ENCODE measurements at regions not wholly inside any gene's neighbourhood (a gene's known extent, or its start where the extent isn't known, plus 50 kb on each side); places are given as distances from the start of the nearest gene placed in this dataset.

DNA sequence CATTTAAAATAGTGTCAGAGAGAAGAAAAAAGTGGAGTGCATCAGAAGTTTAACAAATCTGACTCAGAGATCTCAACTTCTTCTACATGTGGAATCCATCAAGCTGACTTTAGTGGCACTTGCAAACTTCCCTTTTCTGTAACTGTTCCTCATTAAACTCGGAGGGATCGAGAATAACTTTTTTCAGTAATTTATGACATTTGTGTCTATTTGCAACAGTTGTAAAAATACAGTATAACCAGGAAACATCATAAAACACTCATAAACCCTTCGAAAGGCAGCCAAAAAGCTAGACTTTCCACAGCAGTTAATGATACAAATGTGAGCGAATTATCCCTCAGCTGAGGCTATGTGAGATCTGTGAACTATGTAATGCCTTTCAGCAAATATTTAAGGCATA, 1936.8 kb upstream of the SEL1L start:
- no peak overlapping the region for H3K4me2 ChIP-seq
- no peaks in the 10 kb centered on the region for H3K27me3 ChIP-seq (ENCODE audit: insufficient read depth, low read depth)
- H3K36me3 ChIP-seq (ENCODE audit: insufficient read depth): no peaks in the 10 kb centered on the region
- TF ChIP-seq CTCF (conservative IDR thresholded peaks at IDR 0.05; ENCODE audit: low read depth, low read length): no peak
- no peak overlapping the region for H3K9ac ChIP-seq
- no peak overlapping the region for H2AFZ ChIP-seq (ENCODE audit: low read depth)
- no peaks in the 10 kb centered on the region for H3K4me1 ChIP-seq (ENCODE audit: low read depth, poor library complexity, severe bottlenecking)
- H3K4me3 ChIP-seq (IDR thresholded peaks at IDR 0.05; ENCODE audit: insufficient read depth, low read depth, low read length): no peak overlapping the region
- H3K79me2 ChIP-seq (ENCODE audit: insufficient read depth, low read depth): no peaks in the 10 kb centered on the region
- no peaks in the 10 kb centered on the region for H4K20me1 ChIP-seq (ENCODE audit: insufficient read depth)
- H3K27ac ChIP-seq: no peak overlapping the region

DNA sequence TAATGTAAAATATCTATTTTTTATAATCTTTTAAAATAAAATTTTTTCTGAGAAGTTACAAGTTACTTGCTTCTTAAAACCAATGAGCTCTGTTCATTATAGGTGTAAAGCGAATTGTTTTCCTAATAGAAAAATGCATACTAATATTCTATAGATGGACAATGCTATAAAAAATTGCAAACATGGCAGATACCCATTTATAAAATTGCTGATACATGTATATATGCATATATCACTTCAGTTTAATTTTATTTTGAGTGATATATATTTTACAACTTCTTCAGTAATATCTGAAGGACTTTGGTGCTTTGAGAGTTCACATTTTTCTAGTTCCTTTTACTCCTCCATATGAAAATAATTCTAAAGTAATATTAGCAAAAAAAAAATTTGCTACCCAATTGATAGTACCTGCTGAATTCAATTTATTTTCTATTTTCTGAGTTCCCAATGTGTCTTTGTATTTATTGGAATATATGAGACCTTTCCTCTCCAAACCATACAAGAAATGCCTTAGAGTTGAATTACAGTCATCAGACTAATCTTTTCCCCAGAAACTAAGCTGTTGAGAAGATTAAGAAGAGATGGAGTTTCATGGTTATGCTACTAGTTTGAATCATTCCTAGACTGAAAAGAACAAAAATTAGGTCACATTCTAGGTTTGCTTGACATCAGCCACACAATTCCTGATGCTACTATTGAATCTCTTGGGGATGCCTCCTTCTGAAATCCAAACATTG, 1937.5 kb upstream of the SEL1L start:
- H3K4me1 ChIP-seq (ENCODE audit: low read depth, poor library complexity, severe bottlenecking): no peaks in the 10 kb centered on the region
- no peak overlapping the region for H3K4me2 ChIP-seq
- no peak for TF ChIP-seq CTCF (conservative IDR thresholded peaks at IDR 0.05; ENCODE audit: low read depth, low read length)
- H3K36me3 ChIP-seq (ENCODE audit: insufficient read depth): no peaks in the 10 kb centered on the region
- H3K9ac ChIP-seq: no peak overlapping the region
- no peaks in the 10 kb centered on the region for H3K27me3 ChIP-seq (ENCODE audit: insufficient read depth, low read depth)
- H2AFZ ChIP-seq (ENCODE audit: low read depth): no peak overlapping the region
- no peaks in the 10 kb centered on the region for H3K79me2 ChIP-seq (ENCODE audit: insufficient read depth, low read depth)
- H3K27ac ChIP-seq: no peak overlapping the region
- no peaks in the 10 kb centered on the region for H4K20me1 ChIP-seq (ENCODE audit: insufficient read depth)
- no peak overlapping the region for H3K4me3 ChIP-seq (IDR thresholded peaks at IDR 0.05; ENCODE audit: insufficient read depth, low read depth, low read length)

DNA sequence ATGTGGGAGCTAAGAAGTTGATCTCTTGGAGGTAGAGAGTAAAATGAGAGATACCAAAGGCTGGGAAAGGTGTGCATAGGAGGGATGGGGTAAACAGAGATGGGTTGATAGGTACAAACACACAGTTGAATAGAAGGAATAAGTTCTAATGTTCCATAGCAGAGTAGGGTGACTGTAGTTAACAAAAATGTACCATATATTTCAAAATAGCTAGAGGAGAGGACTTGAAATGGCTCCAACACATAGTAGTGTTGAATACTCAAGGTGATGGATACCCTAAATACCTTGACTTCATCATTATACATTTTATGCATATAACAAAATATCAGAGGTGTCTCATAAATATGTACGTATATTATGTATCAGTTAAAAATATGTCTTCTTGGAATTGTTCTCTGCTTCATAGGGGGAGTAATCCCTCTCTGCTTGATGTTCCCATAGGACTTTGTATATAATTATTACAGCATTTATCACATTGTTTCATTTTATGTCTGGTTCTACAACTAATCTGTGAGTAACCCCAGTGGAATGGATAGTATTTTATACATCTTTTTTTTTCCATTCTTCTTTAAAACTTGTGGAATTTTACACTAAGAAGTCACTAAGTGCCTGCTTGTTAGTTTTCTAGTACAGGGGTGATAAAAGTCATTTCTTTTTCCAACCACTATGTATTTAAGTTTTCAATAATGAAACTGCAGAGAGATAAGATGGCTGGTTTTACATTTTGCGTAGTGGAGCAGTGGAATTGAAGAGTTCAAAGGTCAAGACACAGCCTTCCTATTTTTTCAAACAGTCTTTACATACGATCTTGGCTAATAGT, 1940.0 kb upstream of the SEL1L start:
- no peak overlapping the region for H3K9ac ChIP-seq
- no peaks in the 10 kb centered on the region for H4K20me1 ChIP-seq (ENCODE audit: insufficient read depth)
- H3K4me1 ChIP-seq (ENCODE audit: low read depth, poor library complexity, severe bottlenecking): no peaks in the 10 kb centered on the region
- H3K4me3 ChIP-seq (IDR thresholded peaks at IDR 0.05; ENCODE audit: insufficient read depth, low read depth, low read length): no peak overlapping the region
- TF ChIP-seq CTCF (conservative IDR thresholded peaks at IDR 0.05; ENCODE audit: low read depth, low read length): no peak
- no peak overlapping the region for H2AFZ ChIP-seq (ENCODE audit: low read depth)
- no peaks in the 10 kb centered on the region for H3K36me3 ChIP-seq (ENCODE audit: insufficient read depth)
- H3K79me2 ChIP-seq (ENCODE audit: insufficient read depth, low read depth): no peaks in the 10 kb centered on the region
- no peaks in the 10 kb centered on the region for H3K27me3 ChIP-seq (ENCODE audit: insufficient read depth, low read depth)
- H3K27ac ChIP-seq: no peak overlapping the region
- no peak overlapping the region for H3K4me2 ChIP-seq

- no peak for TF ChIP-seq CTCF (conservative IDR thresholded peaks at IDR 0.05; ENCODE audit: low read depth, low read length)
- Histone ChIP-seq H3K27ac (no peak overlapping the region), H3K4me1 (ENCODE audit: low read depth, poor library complexity, severe bottlenecking) (no peaks in the 10 kb centered on the region), H3K4me2 (no peak overlapping the region), H3K4me3 (IDR thresholded peaks at IDR 0.05; ENCODE audit: insufficient read depth, low read depth, low read length) (no peak overlapping the region), H3K36me3 (ENCODE audit: insufficient read depth) (no peaks in the 10 kb centered on the region), H2AFZ (ENCODE audit: low read depth) (no peak overlapping the region), H3K9ac (no peak overlapping the region), H3K27me3 (ENCODE audit: insufficient read depth, low read depth) (no peaks in the 10 kb centered on the region), H3K79me2 (ENCODE audit: insufficient read depth, low read depth) (no peaks in the 10 kb centered on the region), H4K20me1 (ENCODE audit: insufficient read depth) (no peaks in the 10 kb centered on the region)
Observed at GRCh38 chr14:83478741-83479140, 1945.1 kb upstream of the SEL1L start.
